WTC11 (cell line): ENCODE measurements at regions not wholly inside any gene's neighbourhood (a gene's known extent, or its start where the extent isn't known, plus 50 kb on each side); places are given as distances from the start of the nearest gene placed in this dataset.

ENCODE experiments used
- CTCF ChIP-seq: fragments of 200-600 bp; IDR thresholded peaks from 2 replicates; pipeline ENCODE4 v1.8.0; 2022; ENCODE audit warnings: antibody characterized with exemption
- E2F1 ChIP-seq: sonication (generic); formaldehyde crosslinking; IDR thresholded peaks from 2 replicates; pipeline ENCODE4 v1.8.0; 2022; ENCODE audit warnings: mild to moderate bottlenecking, missing genetic modification reagents
- NFATC4 ChIP-seq: fragments of 250-450 bp; sonication (Bioruptor Pico); IDR thresholded peaks from 2 replicates; pipeline ENCODE4 v1.9.0; 2021; ENCODE audit warnings: mild to moderate bottlenecking
- SP1 ChIP-seq: sonication (generic); formaldehyde crosslinking; conservative IDR thresholded peaks from 2 replicates; pipeline ENCODE4 v1.8.1; 2022; ENCODE audit warnings: missing genetic modification reagents
- ZSCAN18 ChIP-seq: fragments of 250-450 bp; sonication (Bioruptor Pico); IDR thresholded peaks from 2 replicates; pipeline ENCODE4 v2.1.2; 2022; ENCODE audit warnings: mild to moderate bottlenecking, moderate library complexity

DNA sequence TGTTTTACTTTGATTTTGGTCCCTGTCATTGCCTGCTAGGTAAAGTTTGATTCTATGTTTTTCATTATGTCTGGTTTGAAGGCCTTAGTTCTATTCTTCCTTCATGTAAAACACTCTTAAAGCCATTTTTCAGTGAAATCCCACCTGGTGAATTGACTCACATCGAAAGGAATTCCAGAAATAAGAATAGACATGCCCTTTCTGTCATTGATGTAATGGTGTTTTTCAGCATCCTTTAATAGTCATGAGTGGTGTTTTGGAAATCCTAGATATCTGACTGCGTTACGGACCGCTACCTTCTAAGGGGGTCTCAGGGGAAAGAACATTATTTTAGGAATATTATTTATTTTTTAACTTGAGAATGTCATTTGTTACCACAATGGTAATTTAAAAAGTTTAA lies 104.5 kb upstream of the ZEB2 start:
- no peak for TF ChIP-seq SP1
- no peak for TF ChIP-seq ZSCAN18
- no peak for TF ChIP-seq E2F1
- no peak for TF ChIP-seq CTCF
- no peak for TF ChIP-seq NFATC4
